ENCODE measurements at regions not wholly inside any gene's neighbourhood (a gene's known extent, or its start where the extent isn't known, plus 50 kb on each side); places are given as distances from the start of the nearest gene placed in this dataset.
"Not testable (repeated sequence)": the region's sequence is repeated elsewhere in the genome, so short reads cannot be mapped to it uniquely, and the experiment has no call there.

GRCh38 chr10:108399465-108399864, 1235.0 kb upstream of the SORCS1 start:
- no peak for DNase-seq

GRCh38 chr10:108393089-108393488, 1228.6 kb upstream of the SORCS1 start:
- DNase-seq, result no peak

GRCh38 chr10:108392286-108392685, 1227.8 kb upstream of the SORCS1 start:
- no peak for DNase-seq

- DNase-seq, result no peak
These were observed 1224.2 kb upstream of the SORCS1 start for GRCh38 chr10:108388706-108389105.

GRCh38 chr10:108385963-108386362, 1221.5 kb upstream of the SORCS1 start:
- DNase-seq, result no peak

GRCh38 chr10:108384378-108384777, 1219.9 kb upstream of the SORCS1 start:
- DNase-seq, result no peak

GRCh38 chr10:108378779-108379178, 1214.3 kb upstream of the SORCS1 start:
- no peak for DNase-seq

GRCh38 chr10:108375691-108376090, 1211.2 kb upstream of the SORCS1 start:
- DNase-seq, result no peak

GRCh38 chr10:108374991-108375390, 1210.5 kb upstream of the SORCS1 start:
- no peak for DNase-seq

GRCh38 chr10:108365541-108365940, 1201.0 kb upstream of the SORCS1 start:
- no peak for DNase-seq

- no peak for DNase-seq
These were observed 1199.1 kb upstream of the SORCS1 start for GRCh38 chr10:108363576-108363975.

GRCh38 chr10:108362961-108363360, 1198.5 kb upstream of the SORCS1 start:
- DNase-seq, result no peak

- no peak for DNase-seq
These were observed 1197.8 kb upstream of the SORCS1 start for GRCh38 chr10:108362296-108362695.

- DNase-seq, result no peak
These were observed 1195.7 kb upstream of the SORCS1 start for GRCh38 chr10:108360187-108360586.

- no peak for DNase-seq
These were observed 1194.4 kb upstream of the SORCS1 start for GRCh38 chr10:108358912-108359311.

- DNase-seq, result no peak
These were observed 1188.3 kb upstream of the SORCS1 start for GRCh38 chr10:108352771-108353170.

GRCh38 chr10:108348215-108348614, 1183.7 kb upstream of the SORCS1 start:
- no peak for DNase-seq

GRCh38 chr10:108346066-108346465, 1181.6 kb upstream of the SORCS1 start:
- DNase-seq, result no peak

- DNase-seq, result no peak
These were observed 1173.6 kb upstream of the SORCS1 start for GRCh38 chr10:108338146-108338545.

- DNase-seq, result no peak
These were observed 1172.3 kb upstream of the SORCS1 start for GRCh38 chr10:108336836-108337235.

- DNase-seq, result no peak
These were observed 1163.2 kb upstream of the SORCS1 start for GRCh38 chr10:108327706-108328105.

- no peak for DNase-seq
These were observed 1158.8 kb upstream of the SORCS1 start for GRCh38 chr10:108323274-108323798.

GRCh38 chr10:108319434-108320222, 1155.1 kb upstream of the SORCS1 start:
- no peak for DNase-seq

GRCh38 chr10:108315636-108316035, 1151.1 kb upstream of the SORCS1 start:
- DNase-seq, result not testable (repeated sequence)

GRCh38 chr10:108307925-108308312, 1143.4 kb upstream of the SORCS1 start:
- no peak for DNase-seq

Measured in cerebellar nuclear complex (tissue), 1 donor.